Mononuclear cell (primary cell): ENCODE measurements at regions not wholly inside any gene's neighbourhood (a gene's known extent, or its start where the extent isn't known, plus 50 kb on each side); places are given as distances from the start of the nearest gene placed in this dataset.

ENCODE experiments used
- H3K27me3 ChIP-seq: 2 replicates; pipeline ENCODE4 v1.6.0; 2011; ENCODE audit warnings: low read length, control low read depth; ENCODE audit not compliant: insufficient read depth
- H3K4me1 ChIP-seq: 2 replicates; pipeline ENCODE4 v1.5.1; 2011; ENCODE audit warnings: mild to moderate bottlenecking, low read length, control low read depth; ENCODE audit not compliant: insufficient read depth
- H3K4me3 ChIP-seq: 2 replicates; pipeline ENCODE4 v1.5.1; 2011; ENCODE audit warnings: mild to moderate bottlenecking, low read length, moderate library complexity
- H3K9me3 ChIP-seq: 2 replicates; pipeline ENCODE4 v1.5.1; 2011; ENCODE audit warnings: low read depth, mild to moderate bottlenecking, control low read depth, low read length

DNA sequence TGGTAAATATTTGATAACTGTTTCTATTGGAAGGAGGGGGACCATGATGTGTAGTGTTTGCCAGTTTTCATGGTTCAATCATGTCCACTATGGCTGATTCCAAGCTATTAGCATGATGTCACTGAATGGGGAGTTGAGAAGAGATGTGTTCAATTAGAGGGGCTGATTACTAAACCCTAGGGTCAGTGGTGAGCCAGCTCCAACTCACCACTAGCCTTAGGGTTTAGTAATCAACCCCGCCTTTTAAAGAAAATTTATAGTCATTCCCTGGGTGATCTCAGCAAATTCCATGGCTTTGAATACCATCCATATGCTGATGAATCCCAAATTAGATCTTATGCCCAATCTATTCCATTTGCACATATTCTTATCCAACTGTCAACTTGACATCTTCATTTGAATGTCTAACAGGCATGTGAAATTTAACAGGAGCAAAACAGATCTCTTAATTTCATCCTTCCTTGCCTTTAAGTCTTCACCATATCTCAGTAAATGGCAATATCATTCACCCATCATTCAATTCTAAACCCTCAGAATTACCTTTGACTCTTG, 98.8 kb downstream of the GCNT1 start:
- H3K4me1 ChIP-seq: peaks cover 63% of the 10 kb centered on the region
- no peaks in the 10 kb centered on the region for H3K9me3 ChIP-seq
- no peak overlapping the region for H3K4me3 ChIP-seq
- no peaks in the 10 kb centered on the region for H3K27me3 ChIP-seq

- Histone ChIP-seq H3K4me1 (peaks cover 63% of the 10 kb centered on the region), H3K9me3 (no peaks in the 10 kb centered on the region), H3K4me3 (no peak overlapping the region), H3K27me3 (no peaks in the 10 kb centered on the region)
These were observed 99.5 kb downstream of the GCNT1 start for GRCh38 chr9:76558465-76558864.

DNA sequence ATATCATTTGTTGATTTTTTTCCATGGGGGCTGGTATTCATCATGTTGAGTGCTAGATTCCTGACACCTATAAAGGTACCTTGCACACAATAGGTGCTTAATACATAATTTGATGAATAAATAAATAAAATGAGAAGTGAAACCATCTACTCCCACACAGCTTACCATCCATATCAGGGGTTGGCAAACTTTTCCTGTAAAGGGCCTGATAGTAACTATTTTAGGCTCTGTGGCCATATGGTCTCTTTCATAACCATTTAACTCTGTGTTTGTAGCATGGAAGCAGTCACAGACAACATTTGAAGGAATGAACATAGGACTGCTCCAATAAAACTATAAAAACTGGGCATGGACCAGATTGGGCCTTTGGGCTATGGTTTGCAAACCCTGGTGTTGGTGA, 100.3 kb downstream of the GCNT1 start:
- H3K4me1 ChIP-seq: peaks cover 61% of the 10 kb centered on the region

GRCh38 chr9:76560481-76560922, 101.5 kb downstream of the GCNT1 start:
- Histone ChIP-seq H3K9me3 (no peaks in the 10 kb centered on the region), H3K4me3 (no peak overlapping the region), H3K27me3 (no peaks in the 10 kb centered on the region), H3K4me1 (peaks cover 63% of the 10 kb centered on the region)

More for the DNA sequence above, 100.3 kb downstream of the GCNT1 start:
- Histone ChIP-seq H3K4me3 (no peak overlapping the region), H3K27me3 (no peaks in the 10 kb centered on the region), H3K9me3 (no peaks in the 10 kb centered on the region)

DNA sequence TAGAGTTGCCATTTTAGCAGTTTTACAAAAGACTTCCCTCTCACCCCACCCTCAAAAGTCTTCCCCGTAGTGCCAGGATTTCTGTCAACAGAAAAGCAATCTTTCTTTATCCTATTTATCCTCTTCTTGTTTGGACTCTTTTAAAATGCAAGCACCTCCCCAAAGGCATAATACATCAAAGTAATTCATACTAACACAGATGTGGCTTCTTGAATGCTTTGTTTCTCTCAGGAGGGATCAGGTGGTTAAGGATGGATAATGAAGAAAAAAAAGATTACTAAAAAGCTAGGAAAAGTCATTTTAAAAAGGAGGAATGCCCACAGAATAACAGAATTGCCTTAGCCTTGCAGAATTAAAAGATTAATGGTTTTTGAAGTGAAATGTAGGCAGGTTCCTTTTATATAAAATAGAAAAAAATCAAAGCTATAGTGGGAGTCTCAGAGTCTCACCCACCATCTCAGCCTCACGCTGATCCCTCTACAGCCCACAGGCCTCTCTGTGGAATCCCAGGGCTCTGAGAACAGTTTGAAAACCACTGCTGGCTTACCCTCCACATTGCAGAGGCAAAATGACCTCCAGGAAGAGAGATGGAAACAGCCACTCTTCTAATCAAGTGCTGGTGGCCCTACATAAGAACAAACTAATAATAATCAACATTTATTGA, 102.2 kb downstream of the GCNT1 start:
- Histone ChIP-seq H3K4me3 (no peak overlapping the region), H3K9me3 (no peaks in the 10 kb centered on the region), H3K27me3 (no peaks in the 10 kb centered on the region), H3K4me1 (peaks cover 63% of the 10 kb centered on the region)
